NCI-H2107 treated with DMSO at 0.1 percent for 48 hours (cell line): ENCODE measurements at regions not wholly inside any gene's neighbourhood (a gene's known extent, or its start where the extent isn't known, plus 50 kb on each side); places are given as distances from the start of the nearest gene placed in this dataset.
A peak's percentile ranks its signal among the peaks of the same experiment; 100 is the strongest.
"Not testable (repeated sequence)": the region's sequence is repeated elsewhere in the genome, so short reads cannot be mapped to it uniquely, and the experiment has no call there.

Experiments used
- DNase-seq: peaks from one replicate; lab custom pipeline; 2025; ENCODE audit not compliant: unreplicated experiment; lab: John Stamatoyannopoulos, UW

- DNase-seq, result peak; percentile 47
Measured at GRCh38 chr6:56752009-56752408, 109.3 kb upstream of the DST start.

GRCh38 chr6:56751604-56752003 lies 108.9 kb upstream of the DST start:
- no peak for DNase-seq

GRCh38 chr6:56750686-56751085 lies 108.0 kb upstream of the DST start:
- no peak for DNase-seq

- DNase-seq, result no peak
Measured at GRCh38 chr6:56749632-56750151, 107.0 kb upstream of the DST start.

GRCh38 chr6:56746767-56747504 lies 104.2 kb upstream of the DST start:
- no peak for DNase-seq

- no peak for DNase-seq
Measured at GRCh38 chr6:56745971-56746370, 103.3 kb upstream of the DST start.

GRCh38 chr6:56745081-56745480 lies 102.4 kb upstream of the DST start:
- no peak for DNase-seq

GRCh38 chr6:56744528-56744927 lies 101.8 kb upstream of the DST start:
- DNase-seq, result no peak

GRCh38 chr6:56742122-56742791 lies 99.6 kb upstream of the DST start:
- DNase-seq, result no peak

GRCh38 chr6:56741472-56741871 lies 98.8 kb upstream of the DST start:
- no peak for DNase-seq

- no peak for DNase-seq
Measured at GRCh38 chr6:56739836-56740815, 97.4 kb upstream of the DST start.

GRCh38 chr6:56736804-56737203 lies 94.1 kb upstream of the DST start:
- no peak for DNase-seq

GRCh38 chr6:56734335-56734734 lies 91.6 kb upstream of the DST start:
- DNase-seq, result no peak

- no peak for DNase-seq
Measured at GRCh38 chr6:56733211-56733697, 90.6 kb upstream of the DST start.

GRCh38 chr6:56732517-56732916 lies 89.8 kb upstream of the DST start:
- DNase-seq, result no peak

- DNase-seq, result no peak
Measured at GRCh38 chr6:56730663-56731529, 88.2 kb upstream of the DST start.

GRCh38 chr6:56729719-56730118 lies 87.0 kb upstream of the DST start:
- DNase-seq, result no peak

- not testable (repeated sequence) for DNase-seq
Measured at GRCh38 chr6:56729166-56729565, 86.5 kb upstream of the DST start.

GRCh38 chr6:56727097-56727850 lies 84.6 kb upstream of the DST start:
- DNase-seq, result no peak
